HepG2 (cell line): ENCODE measurements at regions not wholly inside any gene's neighbourhood (a gene's known extent, or its start where the extent isn't known, plus 50 kb on each side); places are given as distances from the start of the nearest gene placed in this dataset.

Experiments used
- ARID2 ChIP-seq: sonication (generic); formaldehyde crosslinking; IDR thresholded peaks from 2 replicates; pipeline ENCODE4 v1.8.1; 2022; ENCODE audit warnings: mild to moderate bottlenecking, missing genetic modification reagents, borderline replicate concordance
- ATF7 ChIP-seq, 2 experiments: fragments of 450-650 bp in 1 of 2; sonication (generic) in 1 of 2; formaldehyde crosslinking in 1 of 2; IDR thresholded peaks; 2 replicates each; pipeline versions ENCODE4 v1.4.0 to v1.6.1; 2016 to 2020; ENCODE audit warnings: antibody characterized with exemption in 1 of 2, mild to moderate bottlenecking in 1 of 2, missing genetic modification reagents in 1 of 2
- JUNB ChIP-seq: sonication (generic); formaldehyde crosslinking; IDR thresholded peaks from 2 replicates; pipeline ENCODE4 v1.8.0; 2022; ENCODE audit warnings: missing genetic modification reagents, mild to moderate bottlenecking, borderline replicate concordance
- PHB2 ChIP-seq: fragments of 450-650 bp; IDR thresholded peaks from 2 replicates; pipeline ENCODE4 v1.6.1; 2018; ENCODE audit not compliant: partially characterized antibody
- PRPF4 ChIP-seq: fragments of 200-400 bp; formaldehyde crosslinking; IDR thresholded peaks from 2 replicates; pipeline ENCODE4 v1.6.1; 2016; ENCODE audit warnings: low read length, low read depth; ENCODE audit not compliant: poor library complexity, severe bottlenecking
- RCOR2 ChIP-seq: IDR thresholded peaks from 2 replicates; pipeline ENCODE4 v1.6.1; 2016; ENCODE audit warnings: missing biosample characterization, missing genetic modification reagents
- ZNF33B ChIP-seq: sonication (generic); formaldehyde crosslinking; IDR thresholded peaks from 2 replicates; pipeline ENCODE4 v1.5.1; 2020; ENCODE audit warnings: mild to moderate bottlenecking, missing genetic modification reagents
- ZNF782 ChIP-seq: sonication (generic); formaldehyde crosslinking; IDR thresholded peaks from 2 replicates; pipeline ENCODE4 v1.4.0; 2020; ENCODE audit warnings: missing genetic modification reagents, mild to moderate bottlenecking, borderline replicate concordance
- TF ChIP-seq, protein P1 (sequence below): sonication (generic); formaldehyde crosslinking; IDR thresholded peaks from 2 replicates; pipeline ENCODE4 v1.5.0; 2020; ENCODE audit warnings: missing genetic modification reagents, mild to moderate bottlenecking, borderline replicate concordance
- TF ChIP-seq, protein P2 (sequence below): sonication (generic); formaldehyde crosslinking; IDR thresholded peaks from 2 replicates; pipeline ENCODE4 v1.5.0; 2020; ENCODE audit warnings: mild to moderate bottlenecking, missing genetic modification reagents, borderline replicate concordance
- TF ChIP-seq, protein P3 (sequence below): sonication (generic); formaldehyde crosslinking; IDR thresholded peaks from 2 replicates; pipeline ENCODE4 v1.8.0; 2022; ENCODE audit warnings: missing genetic modification reagents, mild to moderate bottlenecking, borderline replicate concordance

DNA sequence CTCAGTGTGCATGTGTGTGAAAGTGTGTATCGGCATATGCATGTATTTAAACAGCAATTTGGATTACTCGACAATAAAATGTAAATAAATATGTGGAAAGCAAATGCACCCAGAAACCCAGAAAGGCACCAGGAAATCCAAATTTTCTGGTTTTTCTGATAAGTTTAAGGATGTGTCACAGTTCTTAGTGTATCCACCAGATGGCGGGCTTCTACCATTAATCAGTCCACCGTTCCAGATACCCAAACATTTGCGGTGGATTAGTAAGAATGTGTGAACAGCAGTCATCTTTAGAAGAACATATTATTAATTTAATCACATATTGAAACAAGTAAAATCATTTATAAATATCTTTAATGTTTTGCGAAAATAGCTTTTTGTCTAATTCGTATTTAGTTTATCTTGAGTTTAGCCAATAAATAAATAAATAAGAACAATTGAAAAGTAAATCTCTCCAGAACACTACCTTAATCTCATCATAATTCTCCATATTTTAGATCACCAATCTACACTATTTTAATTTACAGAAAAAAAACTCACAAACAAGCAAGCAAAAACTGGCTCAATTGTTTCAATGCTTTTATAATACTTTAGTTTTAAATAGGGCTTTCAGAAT lies 298.9 kb downstream of the DSEL start (continued):
- TF ChIP-seq, protein P1, sequence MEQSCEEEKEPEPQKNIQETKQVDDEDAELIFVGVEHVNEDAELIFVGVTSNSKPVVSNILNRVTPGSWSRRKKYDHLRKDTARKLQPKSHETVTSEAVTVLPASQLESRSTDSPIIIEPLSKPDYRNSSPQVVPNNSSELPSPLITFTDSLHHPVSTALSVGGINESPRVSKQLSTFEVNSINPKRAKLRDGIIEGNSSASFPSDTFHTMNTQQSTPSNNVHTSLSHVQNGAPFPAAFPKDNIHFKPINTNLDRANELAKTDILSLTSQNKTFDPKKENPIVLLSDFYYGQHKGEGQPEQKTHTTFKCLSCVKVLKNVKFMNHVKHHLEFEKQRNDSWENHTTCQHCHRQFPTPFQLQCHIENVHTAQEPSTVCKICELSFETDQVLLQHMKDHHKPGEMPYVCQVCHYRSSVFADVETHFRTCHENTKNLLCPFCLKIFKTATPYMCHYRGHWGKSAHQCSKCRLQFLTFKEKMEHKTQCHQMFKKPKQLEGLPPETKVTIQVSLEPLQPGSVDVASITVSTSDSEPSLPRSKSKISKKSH (CRISPR knock-in tag): no peak
- no peak for TF ChIP-seq ARID2
- TF ChIP-seq ZNF782 (CRISPR knock-in tag): no peak
- TF ChIP-seq ATF7 (IDR thresholded peaks at IDR 0.05): no peak
- no peak for TF ChIP-seq ATF7 (CRISPR knock-in tag; IDR thresholded peaks at IDR 0.05)
- TF ChIP-seq, protein P2, sequence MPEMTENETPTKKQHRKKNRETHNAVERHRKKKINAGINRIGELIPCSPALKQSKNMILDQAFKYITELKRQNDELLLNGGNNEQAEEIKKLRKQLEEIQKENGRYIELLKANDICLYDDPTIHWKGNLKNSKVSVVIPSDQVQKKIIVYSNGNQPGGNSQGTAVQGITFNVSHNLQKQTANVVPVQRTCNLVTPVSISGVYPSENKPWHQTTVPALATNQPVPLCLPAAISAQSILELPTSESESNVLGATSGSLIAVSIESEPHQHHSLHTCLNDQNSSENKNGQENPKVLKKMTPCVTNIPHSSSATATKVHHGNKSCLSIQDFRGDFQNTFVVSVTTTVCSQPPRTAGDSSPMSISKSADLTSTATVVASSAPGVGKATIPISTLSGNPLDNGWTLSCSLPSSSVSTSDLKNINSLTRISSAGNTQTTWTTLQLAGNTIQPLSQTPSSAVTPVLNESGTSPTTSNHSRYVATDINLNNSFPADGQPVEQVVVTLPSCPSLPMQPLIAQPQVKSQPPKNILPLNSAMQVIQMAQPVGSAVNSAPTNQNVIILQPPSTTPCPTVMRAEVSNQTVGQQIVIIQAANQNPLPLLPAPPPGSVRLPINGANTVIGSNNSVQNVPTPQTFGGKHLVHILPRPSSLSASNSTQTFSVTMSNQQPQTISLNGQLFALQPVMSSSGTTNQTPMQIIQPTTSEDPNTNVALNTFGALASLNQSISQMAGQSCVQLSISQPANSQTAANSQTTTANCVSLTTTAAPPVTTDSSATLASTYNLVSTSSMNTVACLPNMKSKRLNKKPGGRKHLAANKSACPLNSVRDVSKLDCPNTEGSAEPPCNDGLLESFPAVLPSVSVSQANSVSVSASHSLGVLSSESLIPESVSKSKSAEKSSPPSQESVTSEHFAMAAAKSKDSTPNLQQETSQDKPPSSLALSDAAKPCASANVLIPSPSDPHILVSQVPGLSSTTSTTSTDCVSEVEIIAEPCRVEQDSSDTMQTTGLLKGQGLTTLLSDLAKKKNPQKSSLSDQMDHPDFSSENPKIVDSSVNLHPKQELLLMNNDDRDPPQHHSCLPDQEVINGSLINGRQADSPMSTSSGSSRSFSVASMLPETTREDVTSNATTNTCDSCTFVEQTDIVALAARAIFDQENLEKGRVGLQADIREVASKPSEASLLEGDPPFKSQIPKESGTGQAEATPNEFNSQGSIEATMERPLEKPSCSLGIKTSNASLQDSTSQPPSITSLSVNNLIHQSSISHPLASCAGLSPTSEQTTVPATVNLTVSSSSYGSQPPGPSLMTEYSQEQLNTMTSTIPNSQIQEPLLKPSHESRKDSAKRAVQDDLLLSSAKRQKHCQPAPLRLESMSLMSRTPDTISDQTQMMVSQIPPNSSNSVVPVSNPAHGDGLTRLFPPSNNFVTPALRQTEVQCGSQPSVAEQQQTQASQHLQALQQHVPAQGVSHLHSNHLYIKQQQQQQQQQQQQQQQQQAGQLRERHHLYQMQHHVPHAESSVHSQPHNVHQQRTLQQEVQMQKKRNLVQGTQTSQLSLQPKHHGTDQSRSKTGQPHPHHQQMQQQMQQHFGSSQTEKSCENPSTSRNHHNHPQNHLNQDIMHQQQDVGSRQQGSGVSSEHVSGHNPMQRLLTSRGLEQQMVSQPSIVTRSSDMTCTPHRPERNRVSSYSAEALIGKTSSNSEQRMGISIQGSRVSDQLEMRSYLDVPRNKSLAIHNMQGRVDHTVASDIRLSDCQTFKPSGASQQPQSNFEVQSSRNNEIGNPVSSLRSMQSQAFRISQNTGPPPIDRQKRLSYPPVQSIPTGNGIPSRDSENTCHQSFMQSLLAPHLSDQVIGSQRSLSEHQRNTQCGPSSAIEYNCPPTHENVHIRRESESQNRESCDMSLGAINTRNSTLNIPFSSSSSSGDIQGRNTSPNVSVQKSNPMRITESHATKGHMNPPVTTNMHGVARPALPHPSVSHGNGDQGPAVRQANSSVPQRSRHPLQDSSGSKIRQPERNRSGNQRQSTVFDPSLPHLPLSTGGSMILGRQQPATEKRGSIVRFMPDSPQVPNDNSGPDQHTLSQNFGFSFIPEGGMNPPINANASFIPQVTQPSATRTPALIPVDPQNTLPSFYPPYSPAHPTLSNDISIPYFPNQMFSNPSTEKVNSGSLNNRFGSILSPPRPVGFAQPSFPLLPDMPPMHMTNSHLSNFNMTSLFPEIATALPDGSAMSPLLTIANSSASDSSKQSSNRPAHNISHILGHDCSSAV (CRISPR knock-in tag): no peak
- TF ChIP-seq JUNB (CRISPR knock-in tag): no peak
- TF ChIP-seq PHB2: no peak
- no peak for TF ChIP-seq ZNF33B (CRISPR knock-in tag)
- no peak for TF ChIP-seq PRPF4
- no peak for TF ChIP-seq RCOR2 (CRISPR knock-in tag)
- TF ChIP-seq, protein P3, sequence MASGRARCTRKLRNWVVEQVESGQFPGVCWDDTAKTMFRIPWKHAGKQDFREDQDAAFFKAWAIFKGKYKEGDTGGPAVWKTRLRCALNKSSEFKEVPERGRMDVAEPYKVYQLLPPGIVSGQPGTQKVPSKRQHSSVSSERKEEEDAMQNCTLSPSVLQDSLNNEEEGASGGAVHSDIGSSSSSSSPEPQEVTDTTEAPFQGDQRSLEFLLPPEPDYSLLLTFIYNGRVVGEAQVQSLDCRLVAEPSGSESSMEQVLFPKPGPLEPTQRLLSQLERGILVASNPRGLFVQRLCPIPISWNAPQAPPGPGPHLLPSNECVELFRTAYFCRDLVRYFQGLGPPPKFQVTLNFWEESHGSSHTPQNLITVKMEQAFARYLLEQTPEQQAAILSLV (CRISPR knock-in tag): no peak
